GM18520 (cell line): ENCODE measurements at regions not wholly inside any gene's neighbourhood (a gene's known extent, or its start where the extent isn't known, plus 50 kb on each side); places are given as distances from the start of the nearest gene placed in this dataset.

Experiments
- ATAC-seq: cut with Tn5 transposase; IDR thresholded peaks from one replicate; pipeline ENCODE4 v1.9.1; 2021; ENCODE audit not compliant: unreplicated experiment

GRCh38 chr18:22110461-22110924, 58.9 kb upstream of the GATA6 start:
- no peak for ATAC-seq

- no peak for ATAC-seq
These were observed 57.2 kb upstream of the GATA6 start for GRCh38 chr18:22112215-22112614.

- ATAC-seq = no peak
These were observed 56.1 kb upstream of the GATA6 start for GRCh38 chr18:22113144-22113844.

- no peak for ATAC-seq
These were observed 54.7 kb upstream of the GATA6 start for GRCh38 chr18:22114526-22115321.

GRCh38 chr18:22115573-22115972, 53.8 kb upstream of the GATA6 start:
- ATAC-seq = no peak
